ENCODE measurements at regions not wholly inside any gene's neighbourhood (a gene's known extent, or its start where the extent isn't known, plus 50 kb on each side); places are given as distances from the start of the nearest gene placed in this dataset.
"Not testable (repeated sequence)": the region's sequence is repeated elsewhere in the genome, so short reads cannot be mapped to it uniquely, and the experiment has no call there.

DNA sequence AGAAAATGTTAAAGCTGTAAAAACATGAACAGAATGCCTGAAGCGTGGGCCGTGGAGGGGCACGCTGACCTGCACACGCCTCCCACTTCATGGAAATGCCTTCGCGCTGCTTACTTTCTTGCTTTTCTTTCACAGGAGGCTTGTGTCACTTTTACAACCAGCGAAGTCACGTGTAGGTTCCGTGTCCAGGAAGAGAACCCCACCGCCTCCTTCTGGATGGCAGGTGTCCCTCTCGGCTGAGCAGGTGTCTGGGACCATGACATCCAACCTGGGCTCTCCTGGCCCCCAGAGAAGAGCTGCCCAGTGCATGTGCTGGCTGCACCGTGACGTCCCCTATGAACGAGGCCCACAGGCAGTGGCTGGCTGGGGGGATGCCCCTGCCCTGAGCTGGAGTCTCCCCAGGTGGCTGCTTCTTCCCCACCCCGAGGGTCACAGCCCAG lies 345.0 kb upstream of the SFSWAP start:
- Histone ChIP-seq H3K27ac (ENCODE audit: low read length) (no peak overlapping the region), H3K27me3 (ENCODE audit: control insufficient read depth in 1 of 2, insufficient read depth in 2 of 2, low read length in 2 of 2) (peaks cover 0 to 5% of the 10 kb centered on the region in 2 donors), H3K4me3 (ENCODE audit: low read length in 2 of 2) (no peak overlapping the region)

GRCh38 chr12:131366261-131366871 lies 344.5 kb upstream of the SFSWAP start:
- Histone ChIP-seq H3K27me3 (ENCODE audit: control insufficient read depth in 1 of 2, insufficient read depth in 2 of 2, low read length in 2 of 2) (peaks cover 0 to 5% of the 10 kb centered on the region in 2 donors), H3K36me3 (ENCODE audit: control insufficient read depth in 2 of 2, insufficient read depth in 2 of 2, low read length in 2 of 2) (no peaks in the 10 kb centered on the region), H3K4me1 (ENCODE audit: control insufficient read depth, insufficient read depth, low read length) (no peaks in the 10 kb centered on the region), H3K27ac (ENCODE audit: low read length) (no peak overlapping the region), H3K9me3 (ENCODE audit: control insufficient read depth in 2 of 2, low read length in 2 of 2) (peaks cover 0 to 7% of the 10 kb centered on the region in 2 donors), H3K4me3 (ENCODE audit: low read length in 2 of 2) (no peak overlapping the region), H3K9ac (ENCODE audit: low read length in 2 of 2) (no peak overlapping the region)

More for the DNA sequence above, 345.0 kb upstream of the SFSWAP start:
- Histone ChIP-seq H3K36me3 (ENCODE audit: control insufficient read depth in 2 of 2, insufficient read depth in 2 of 2, low read length in 2 of 2) (no peaks in the 10 kb centered on the region), H3K9ac (ENCODE audit: low read length in 2 of 2) (no peak overlapping the region), H3K9me3 (ENCODE audit: control insufficient read depth in 2 of 2, low read length in 2 of 2) (peaks cover 0 to 7% of the 10 kb centered on the region in 2 donors), H3K4me1 (ENCODE audit: control insufficient read depth, insufficient read depth, low read length) (no peaks in the 10 kb centered on the region)

- H3K4me3 ChIP-seq (ENCODE audit: low read length in 2 of 2); H3K27ac ChIP-seq (ENCODE audit: low read length): not testable (repeated sequence)
These were observed 343.6 kb upstream of the SFSWAP start for GRCh38 chr12:131367067-131367982.

GRCh38 chr12:131367983-131368667 lies 342.8 kb upstream of the SFSWAP start:
- Histone ChIP-seq H3K27me3 (ENCODE audit: control insufficient read depth in 1 of 2, insufficient read depth in 2 of 2, low read length in 2 of 2) (peaks cover 0 to 5% of the 10 kb centered on the region in 2 donors), H3K9me3 (ENCODE audit: control insufficient read depth in 2 of 2, low read length in 2 of 2) (peaks cover 0 to 2% of the 10 kb centered on the region in 2 donors), H3K27ac (ENCODE audit: low read length) (no peak overlapping the region), H3K36me3 (ENCODE audit: control insufficient read depth in 2 of 2, insufficient read depth in 2 of 2, low read length in 2 of 2) (no peaks in the 10 kb centered on the region), H3K4me1 (ENCODE audit: control insufficient read depth, insufficient read depth, low read length) (no peaks in the 10 kb centered on the region), H3K4me3 (ENCODE audit: low read length in 2 of 2) (no peak overlapping the region), H3K9ac (ENCODE audit: low read length in 2 of 2) (no peak overlapping the region)

More at GRCh38 chr12:131367067-131367982, 343.6 kb upstream of the SFSWAP start:
- H3K9me3 ChIP-seq (ENCODE audit: control insufficient read depth in 2 of 2, low read length in 2 of 2); H3K27me3 ChIP-seq (ENCODE audit: control insufficient read depth in 1 of 2, insufficient read depth in 2 of 2, low read length in 2 of 2); H3K4me1 ChIP-seq (ENCODE audit: control insufficient read depth, insufficient read depth, low read length); H3K9ac ChIP-seq (ENCODE audit: low read length in 2 of 2); H3K36me3 ChIP-seq (ENCODE audit: control insufficient read depth in 2 of 2, insufficient read depth in 2 of 2, low read length in 2 of 2): not testable (repeated sequence)

- Histone ChIP-seq H3K4me1 (ENCODE audit: control insufficient read depth, insufficient read depth, low read length) (no peaks in the 10 kb centered on the region), H3K4me3 (ENCODE audit: low read length in 2 of 2) (no peak overlapping the region), H3K36me3 (ENCODE audit: control insufficient read depth in 2 of 2, insufficient read depth in 2 of 2, low read length in 2 of 2) (no peaks in the 10 kb centered on the region), H3K9me3 (ENCODE audit: control insufficient read depth in 2 of 2, low read length in 2 of 2) (no peaks in the 10 kb centered on the region), H3K9ac (ENCODE audit: low read length in 2 of 2) (no peak overlapping the region), H3K27me3 (ENCODE audit: control insufficient read depth in 1 of 2, insufficient read depth in 2 of 2, low read length in 2 of 2) (peaks cover 0 to 5% of the 10 kb centered on the region in 2 donors), H3K27ac (ENCODE audit: low read length) (no peak overlapping the region)
These were observed 342.2 kb upstream of the SFSWAP start for GRCh38 chr12:131368668-131369071.

DNA sequence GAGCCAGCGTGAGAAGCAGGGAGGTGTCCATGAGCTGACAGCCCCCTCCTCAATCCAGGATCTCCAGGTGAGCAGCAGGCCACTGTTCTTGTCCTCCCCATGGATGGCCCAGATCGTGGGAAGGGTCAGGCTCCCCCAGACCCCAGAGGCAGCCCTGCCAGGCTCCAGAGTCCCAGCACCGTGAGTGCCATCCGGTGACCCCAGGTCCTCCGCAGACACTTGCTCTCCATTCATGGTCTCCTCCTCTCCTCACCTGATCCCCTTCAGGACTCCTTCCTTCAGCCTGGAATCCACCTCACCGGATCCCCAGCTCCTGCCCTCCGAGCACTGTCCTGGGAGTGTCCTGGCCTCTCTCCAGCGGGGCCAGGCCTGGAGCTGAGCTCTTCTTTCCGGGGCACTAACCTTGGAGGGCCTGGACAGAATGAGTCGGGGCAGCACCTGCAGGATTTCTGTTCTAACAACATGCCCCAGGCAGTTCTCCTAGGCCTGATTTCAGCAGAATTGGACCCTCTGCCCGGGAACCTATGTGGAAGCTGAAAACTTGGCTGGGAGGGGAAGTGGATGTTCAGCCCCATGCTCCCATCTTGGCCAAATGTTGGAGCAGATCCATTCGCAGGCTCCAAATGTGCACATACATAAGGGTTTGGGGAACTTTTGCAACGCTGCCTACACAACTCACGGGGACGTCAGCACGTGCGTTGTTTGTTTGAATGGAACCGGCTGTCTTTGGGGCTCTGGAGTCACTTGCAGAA lies 341.6 kb upstream of the SFSWAP start:
- Histone ChIP-seq H3K9me3 (ENCODE audit: control insufficient read depth in 2 of 2, low read length in 2 of 2) (no peaks in the 10 kb centered on the region), H3K27ac (ENCODE audit: low read length) (no peak overlapping the region), H3K27me3 (ENCODE audit: control insufficient read depth in 1 of 2, insufficient read depth in 2 of 2, low read length in 2 of 2) (peaks cover 0 to 5% of the 10 kb centered on the region in 2 donors), H3K4me3 (ENCODE audit: low read length in 2 of 2) (no peak overlapping the region), H3K9ac (ENCODE audit: low read length in 2 of 2) (no peak overlapping the region), H3K36me3 (ENCODE audit: control insufficient read depth in 2 of 2, insufficient read depth in 2 of 2, low read length in 2 of 2) (no peaks in the 10 kb centered on the region), H3K4me1 (ENCODE audit: control insufficient read depth, insufficient read depth, low read length) (no peaks in the 10 kb centered on the region)

DNA sequence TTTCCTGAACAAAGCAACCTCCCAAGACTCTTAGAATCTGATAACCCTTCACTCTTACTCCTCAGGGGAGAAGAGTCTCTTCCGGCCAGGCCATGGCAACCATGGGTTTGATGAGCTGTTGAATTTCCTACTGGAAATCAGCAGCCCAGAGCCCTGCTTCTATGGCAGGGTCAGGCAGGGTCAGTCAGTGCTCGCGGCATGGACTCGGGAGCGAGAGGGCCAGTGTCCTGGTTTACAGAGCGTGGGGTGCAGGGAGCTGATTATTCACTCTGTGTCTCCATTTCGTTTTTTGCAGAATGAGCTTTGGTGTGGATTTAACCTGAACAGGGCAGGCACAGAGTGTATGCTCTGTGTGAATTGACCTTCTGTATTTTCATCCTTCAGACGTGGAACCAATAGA lies 340.6 kb upstream of the SFSWAP start:
- Histone ChIP-seq H3K4me3 (ENCODE audit: low read length in 2 of 2) (no peak overlapping the region), H3K4me1 (ENCODE audit: control insufficient read depth, insufficient read depth, low read length) (no peaks in the 10 kb centered on the region), H3K36me3 (ENCODE audit: control insufficient read depth in 2 of 2, insufficient read depth in 2 of 2, low read length in 2 of 2) (no peaks in the 10 kb centered on the region), H3K27ac (ENCODE audit: low read length) (no peak overlapping the region), H3K27me3 (ENCODE audit: control insufficient read depth in 1 of 2, insufficient read depth in 2 of 2, low read length in 2 of 2) (peaks cover 0 to 3% of the 10 kb centered on the region in 2 donors), H3K9me3 (ENCODE audit: control insufficient read depth in 2 of 2, low read length in 2 of 2) (no peaks in the 10 kb centered on the region), H3K9ac (ENCODE audit: low read length in 2 of 2) (no peak overlapping the region)

DNA sequence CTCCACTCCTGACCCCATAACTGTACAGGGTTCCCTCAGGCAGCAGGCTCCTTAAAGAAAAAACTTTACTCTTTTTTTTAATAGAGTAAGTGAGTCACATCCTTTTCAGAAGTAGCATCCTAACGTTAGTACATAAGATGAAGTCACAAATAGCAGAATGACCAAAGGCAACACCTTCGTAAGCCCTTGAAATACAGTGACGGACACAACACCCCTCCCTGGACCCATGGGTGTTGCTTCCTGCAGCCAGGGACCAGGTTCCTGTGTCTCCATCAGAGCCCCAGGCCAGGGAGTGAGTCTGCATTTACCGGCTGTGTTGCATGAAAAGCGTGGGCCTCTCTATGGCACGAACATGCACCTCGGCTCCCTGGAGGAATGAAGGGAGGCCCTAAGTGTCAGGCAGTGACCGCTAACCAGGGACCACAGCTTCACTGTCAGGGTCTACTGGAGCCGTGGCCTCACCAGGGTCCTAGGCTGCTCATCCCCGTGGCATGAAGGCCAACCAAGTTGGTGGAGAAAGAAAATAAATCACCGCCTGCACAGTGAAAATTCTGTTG lies 340.0 kb upstream of the SFSWAP start:
- Histone ChIP-seq H3K27ac (ENCODE audit: low read length) (no peak overlapping the region), H3K36me3 (ENCODE audit: control insufficient read depth in 2 of 2, insufficient read depth in 2 of 2, low read length in 2 of 2) (no peaks in the 10 kb centered on the region), H3K4me3 (ENCODE audit: low read length in 2 of 2) (no peak overlapping the region), H3K4me1 (ENCODE audit: control insufficient read depth, insufficient read depth, low read length) (no peaks in the 10 kb centered on the region), H3K9me3 (ENCODE audit: control insufficient read depth in 2 of 2, low read length in 2 of 2) (no peaks in the 10 kb centered on the region), H3K9ac (ENCODE audit: low read length in 2 of 2) (no peak overlapping the region), H3K27me3 (ENCODE audit: control insufficient read depth in 1 of 2, insufficient read depth in 2 of 2, low read length in 2 of 2) (peaks cover 1 to 2% of the 10 kb centered on the region in 2 donors)

GRCh38 chr12:131371401-131372170 lies 339.3 kb upstream of the SFSWAP start:
- Histone ChIP-seq H3K4me1 (ENCODE audit: control insufficient read depth, insufficient read depth, low read length) (no peaks in the 10 kb centered on the region), H3K27me3 (ENCODE audit: control insufficient read depth in 1 of 2, insufficient read depth in 2 of 2, low read length in 2 of 2) (peaks cover 2 to 3% of the 10 kb centered on the region in 2 donors), H3K4me3 (ENCODE audit: low read length in 2 of 2) (no peak overlapping the region), H3K36me3 (ENCODE audit: control insufficient read depth in 2 of 2, insufficient read depth in 2 of 2, low read length in 2 of 2) (no peaks in the 10 kb centered on the region), H3K9me3 (ENCODE audit: control insufficient read depth in 2 of 2, low read length in 2 of 2) (no peaks in the 10 kb centered on the region), H3K27ac (ENCODE audit: low read length) (no peak overlapping the region), H3K9ac (ENCODE audit: low read length in 2 of 2) (no peak overlapping the region)

All from stomach smooth muscle (tissue), 2 donors.